Right lobe of liver (tissue), 6 donors: ENCODE measurements at regions not wholly inside any gene's neighbourhood (a gene's known extent, or its start where the extent isn't known, plus 50 kb on each side); places are given as distances from the start of the nearest gene placed in this dataset.

ENCODE experiments used
- ATAC-seq, 4 donors: fragments of 200-7000 bp; cut with Tn5 transposase; one replicate each; pipeline ENCODE4 v1.9.1; 2020; ENCODE audit warnings: mild to moderate bottlenecking in 4 of 4, moderate library complexity in 4 of 4
- DNase-seq, 3 donors: peaks; one replicate each; pipeline ENCODE4 v3.0.0-alpha.2; 2020
- H3K27ac ChIP-seq, 3 donors: fragments of 200-600 bp; one replicate each; pipeline ENCODE4 v1.8.0; 2022
- H3K27me3 ChIP-seq, 2 donors: fragments of 200-600 bp; one replicate each; pipeline ENCODE4 v1.8.0; 2022
- H3K36me3 ChIP-seq, 4 donors: fragments of 200-600 bp; sonication (generic) in 1 of 4; one replicate each; pipeline versions ENCODE4 v1.5.1 to v1.8.0; 2017 to 2022; ENCODE audit warnings: control low read depth in 1 of 4
- H3K4me1 ChIP-seq, 4 donors: fragments of 200-600 bp; sonication (generic) in 1 of 4; one replicate each; pipeline versions ENCODE4 v1.5.1 to v1.8.0; 2017 to 2022; ENCODE audit warnings: control low read depth in 1 of 4
- H3K4me3 ChIP-seq, 3 donors: fragments of 200-600 bp; one replicate each; pipeline ENCODE4 v1.8.0; 2022
- H3K9me3 ChIP-seq, 4 donors: fragments of 200-600 bp; sonication (generic) in 1 of 4; one replicate each; pipeline versions ENCODE4 v1.5.1 to v1.8.0; 2017 to 2022; ENCODE audit warnings: control low read depth in 1 of 4
- POLR2A ChIP-seq: fragments of 450-650 bp; IDR thresholded peaks from one replicate; pipeline ENCODE4 v1.6.1; 2017; ENCODE audit warnings: antibody characterized with exemption, mild to moderate bottlenecking
- WGBS: methylation state at CpG from one replicate; pipeline ENCODE4 v1.1.6; 2018; ENCODE audit warnings: low coverage, low lambda C conversion rate; ENCODE audit not compliant: insufficient coverage; ENCODE audit errors: missing lambda C conversion rate; 5-methylcytosine and 5-hydroxymethylcytosine counted together
- intact Hi-C, 2 donors: fragments of 100-400 bp; cut with DNase I; formaldehyde crosslinking; loops; one replicate each; pipeline versions ENCODE4 v1.11.2 to v1.14.1; 2022
- TF ChIP-seq, protein P1 (sequence below), 4 donors: fragments of 200-600 bp in 3 of 4; fragments of 450-650 bp in 1 of 4; IDR thresholded peaks; one replicate each; pipeline versions ENCODE4 v1.5.1 to v1.8.0; 2016 to 2022; ENCODE audit warnings: antibody characterized with exemption in 4 of 4, mild to moderate bottlenecking in 2 of 4
- donor health status: DM: no; HTN: yes; CAD: no.
- donor health status: DM: no; HTN: no; CAD: no.
- donor health status: DM: no; HTN: no; CAD: no.
- donor health status: DM: no; HTN: yes; CAD: no.
- donor health status: DM: no; HTN: yes; CAD: no.

DNA sequence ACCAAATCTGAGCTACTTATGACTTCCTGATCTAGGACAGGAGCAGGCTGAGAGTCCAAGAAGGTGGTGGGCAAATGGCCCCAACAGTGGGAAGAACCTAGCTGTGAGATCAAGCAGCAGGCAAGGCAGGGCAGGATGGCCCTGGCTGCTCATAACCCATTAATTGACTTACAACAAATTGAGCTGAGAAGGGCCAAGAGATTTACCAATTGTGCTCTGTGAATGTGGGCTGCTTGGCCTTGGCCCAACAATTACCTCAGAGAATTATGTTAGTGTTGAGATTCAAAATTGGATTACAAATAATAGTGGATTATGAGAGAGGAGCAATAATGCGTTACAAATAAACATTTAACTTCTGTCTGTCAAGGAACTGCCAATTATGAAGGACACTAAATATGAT lies 956.5 kb downstream of the KCNMA1 start:
- no peaks in the 10 kb centered on the region for H3K4me1 ChIP-seq
- H3K4me3 ChIP-seq = no peak overlapping the region
- no peaks in the 10 kb centered on the region for H3K36me3 ChIP-seq
- H3K27ac ChIP-seq = no peak overlapping the region
- no peak for TF ChIP-seq POLR2A
- TF ChIP-seq, protein P1, sequence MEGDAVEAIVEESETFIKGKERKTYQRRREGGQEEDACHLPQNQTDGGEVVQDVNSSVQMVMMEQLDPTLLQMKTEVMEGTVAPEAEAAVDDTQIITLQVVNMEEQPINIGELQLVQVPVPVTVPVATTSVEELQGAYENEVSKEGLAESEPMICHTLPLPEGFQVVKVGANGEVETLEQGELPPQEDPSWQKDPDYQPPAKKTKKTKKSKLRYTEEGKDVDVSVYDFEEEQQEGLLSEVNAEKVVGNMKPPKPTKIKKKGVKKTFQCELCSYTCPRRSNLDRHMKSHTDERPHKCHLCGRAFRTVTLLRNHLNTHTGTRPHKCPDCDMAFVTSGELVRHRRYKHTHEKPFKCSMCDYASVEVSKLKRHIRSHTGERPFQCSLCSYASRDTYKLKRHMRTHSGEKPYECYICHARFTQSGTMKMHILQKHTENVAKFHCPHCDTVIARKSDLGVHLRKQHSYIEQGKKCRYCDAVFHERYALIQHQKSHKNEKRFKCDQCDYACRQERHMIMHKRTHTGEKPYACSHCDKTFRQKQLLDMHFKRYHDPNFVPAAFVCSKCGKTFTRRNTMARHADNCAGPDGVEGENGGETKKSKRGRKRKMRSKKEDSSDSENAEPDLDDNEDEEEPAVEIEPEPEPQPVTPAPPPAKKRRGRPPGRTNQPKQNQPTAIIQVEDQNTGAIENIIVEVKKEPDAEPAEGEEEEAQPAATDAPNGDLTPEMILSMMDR (IDR thresholded peaks at IDR 0.05) = no peak
- WGBS = 47% methylated on average over 1 of the region's 1 CpG
- intact Hi-C loops = no loop called here
- DNase-seq = no peak
- ATAC-seq = no peak
- H3K9me3 ChIP-seq = no peaks in the 10 kb centered on the region
- H3K27me3 ChIP-seq = no peaks in the 10 kb centered on the region

DNA sequence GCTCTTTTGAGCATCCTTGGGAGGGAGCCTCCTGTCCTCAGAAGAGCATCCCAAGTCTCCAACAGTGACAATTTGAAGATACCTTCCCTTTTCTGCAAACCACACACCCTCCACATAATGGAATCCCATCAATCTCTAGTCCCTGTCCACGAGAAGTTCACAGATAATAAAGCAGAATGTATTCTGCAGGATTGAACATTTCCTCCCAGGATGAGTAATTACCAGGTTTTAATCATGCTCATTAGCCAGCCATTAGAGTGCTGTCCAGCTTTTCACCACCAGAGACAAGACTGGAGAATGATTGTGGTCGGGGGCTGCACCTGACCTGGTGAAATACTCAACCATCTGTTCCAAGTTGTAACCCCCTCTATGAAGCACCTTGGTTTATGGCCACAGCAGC lies 958.6 kb downstream of the KCNMA1 start:
- no peak overlapping the region for H3K4me3 ChIP-seq
- WGBS = 21% methylated on average over 2 of the region's 2 CpGs
- DNase-seq (no peak), ATAC-seq (no peak)
- intact Hi-C loops = no loop called here
- no peak overlapping the region for H3K27ac ChIP-seq
- TF ChIP-seq, protein P1 (IDR thresholded peaks at IDR 0.05) = no peak
- TF ChIP-seq POLR2A = no peak
- no peaks in the 10 kb centered on the region for H3K27me3 ChIP-seq
- H3K9me3 ChIP-seq = no peaks in the 10 kb centered on the region
- H3K4me1 ChIP-seq = no peaks in the 10 kb centered on the region
- H3K36me3 ChIP-seq = no peaks in the 10 kb centered on the region

DNA sequence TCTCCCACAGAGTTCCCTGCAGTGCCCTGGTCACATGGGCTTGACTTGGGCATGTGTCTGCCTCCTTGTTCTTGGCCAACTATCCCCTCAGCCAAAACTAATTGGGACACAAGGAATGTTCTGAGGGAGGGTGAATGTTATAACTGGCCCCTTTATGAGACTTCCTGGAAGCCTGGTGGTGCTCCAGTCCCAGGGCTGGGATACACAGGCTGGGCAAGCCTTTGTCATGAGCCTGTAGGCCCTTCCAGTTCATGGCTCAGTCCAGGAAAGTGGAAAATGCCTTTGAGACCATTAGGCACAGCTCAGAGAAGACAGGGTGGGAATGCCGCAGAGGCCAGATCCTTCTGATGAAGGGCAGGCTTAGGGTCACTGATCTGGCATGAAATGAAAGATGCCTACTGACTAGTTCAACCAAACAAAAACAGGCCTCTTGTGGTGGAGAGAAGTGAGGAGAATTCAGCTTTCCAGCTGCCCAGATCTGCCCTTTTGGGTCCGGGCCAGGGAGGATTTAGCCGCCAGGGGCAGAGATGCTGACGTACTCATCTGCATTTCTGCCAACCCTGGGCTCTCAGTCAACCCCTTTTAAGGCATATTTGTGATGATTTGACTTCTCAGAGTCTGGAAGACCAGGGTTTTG lies 961.5 kb downstream of the KCNMA1 start:
- DNase-seq = no peak

DNA sequence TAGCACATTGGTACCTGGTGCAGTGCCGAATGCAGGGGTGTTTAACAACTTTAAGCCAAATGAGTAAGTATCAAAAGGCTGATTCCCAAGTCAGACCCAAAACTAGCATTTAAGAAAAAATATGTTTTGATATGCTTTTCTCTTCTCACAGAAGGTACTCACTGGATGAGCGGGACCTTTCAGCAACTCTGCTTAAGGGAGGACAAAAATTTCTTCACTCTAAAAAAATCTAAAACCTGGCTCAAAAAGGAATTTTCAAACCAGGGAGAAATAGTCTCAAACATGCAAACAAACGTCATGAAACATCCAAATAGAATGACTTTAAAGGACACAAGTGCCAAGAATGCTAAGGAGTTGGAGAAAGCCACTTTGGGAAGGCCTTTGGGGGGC lies 962.1 kb downstream of the KCNMA1 start:
- no peaks in the 10 kb centered on the region for H3K9me3 ChIP-seq
- TF ChIP-seq, protein P1 (IDR thresholded peaks at IDR 0.05) = no peak
- TF ChIP-seq POLR2A = no peak
- DNase-seq (no peak), ATAC-seq (no peak)
- H3K36me3 ChIP-seq = no peaks in the 10 kb centered on the region
- intact Hi-C loops = no loop called here
- no peaks in the 10 kb centered on the region for H3K4me1 ChIP-seq
- WGBS = 70% methylated on average over 3 of the region's 3 CpGs
- no peaks in the 10 kb centered on the region for H3K27me3 ChIP-seq
- H3K4me3 ChIP-seq = no peak overlapping the region
- no peak overlapping the region for H3K27ac ChIP-seq

More for the DNA sequence above, 961.5 kb downstream of the KCNMA1 start:
- no peak overlapping the region for H3K27ac ChIP-seq
- no peak overlapping the region for H3K4me3 ChIP-seq
- WGBS = 67% methylated on average over 1 of the region's 4 CpGs
- H3K36me3 ChIP-seq = no peaks in the 10 kb centered on the region
- ATAC-seq = no peak
- H3K4me1 ChIP-seq = no peaks in the 10 kb centered on the region
- no peaks in the 10 kb centered on the region for H3K27me3 ChIP-seq
- intact Hi-C loops = no loop called here
- no peak for TF ChIP-seq POLR2A
- TF ChIP-seq, protein P1 (IDR thresholded peaks at IDR 0.05) = no peak
- no peaks in the 10 kb centered on the region for H3K9me3 ChIP-seq
